ENCODE measurements at regions not wholly inside any gene's neighbourhood (a gene's known extent, or its start where the extent isn't known, plus 50 kb on each side); places are given as distances from the start of the nearest gene placed in this dataset.

GRCh38 chr11:19365743-19366410, 125.1 kb upstream of the E2F8 start:
- H3K4me3 Mint-ChIP-seq = no peak overlapping the region
- peaks cover 9% of the 10 kb centered on the region for H3K27me3 Mint-ChIP-seq
- H3K9me3 Mint-ChIP-seq = no peaks in the 10 kb centered on the region
- no peaks in the 10 kb centered on the region for H3K36me3 Mint-ChIP-seq (ENCODE audit: low read depth)
- H3K27ac Mint-ChIP-seq = no peak overlapping the region
- ATAC-seq = no peak
- DNase-seq = no peak
- H3K4me1 Mint-ChIP-seq = no peaks in the 10 kb centered on the region

GRCh38 chr11:19359221-19360000, 118.7 kb upstream of the E2F8 start:
- peaks cover 15% of the 10 kb centered on the region for H3K27me3 Mint-ChIP-seq
- H3K9me3 Mint-ChIP-seq = no peaks in the 10 kb centered on the region
- DNase-seq = no peak
- no peak overlapping the region for H3K4me3 Mint-ChIP-seq
- no peaks in the 10 kb centered on the region for H3K4me1 Mint-ChIP-seq
- no peak overlapping the region for H3K27ac Mint-ChIP-seq
- ATAC-seq = no peak
- no peaks in the 10 kb centered on the region for H3K36me3 Mint-ChIP-seq (ENCODE audit: low read depth)

- DNase-seq (no peak), ATAC-seq (no peak)
- Mint-ChIP-seq H3K4me3 (no peak overlapping the region), H3K4me1 (no peaks in the 10 kb centered on the region), H3K36me3 (ENCODE audit: low read depth) (no peaks in the 10 kb centered on the region), H3K9me3 (no peaks in the 10 kb centered on the region), H3K27me3 (peaks cover 14% of the 10 kb centered on the region), H3K27ac (no peak overlapping the region)
These were observed 117.2 kb upstream of the E2F8 start for GRCh38 chr11:19357943-19358342.

- Mint-ChIP-seq H3K9me3 (no peaks in the 10 kb centered on the region), H3K36me3 (ENCODE audit: low read depth) (no peaks in the 10 kb centered on the region), H3K27me3 (peaks cover 24% of the 10 kb centered on the region), H3K4me1 (no peaks in the 10 kb centered on the region), H3K4me3 (no peak overlapping the region), H3K27ac (no peak overlapping the region)
- DNase-seq (no peak), ATAC-seq (no peak)
These were observed 114.9 kb upstream of the E2F8 start for GRCh38 chr11:19355601-19356000.

GRCh38 chr11:19353287-19353850, 112.6 kb upstream of the E2F8 start:
- no peak overlapping the region for H3K4me3 Mint-ChIP-seq
- no peaks in the 10 kb centered on the region for H3K36me3 Mint-ChIP-seq (ENCODE audit: low read depth)
- DNase-seq (no peak), ATAC-seq (no peak)
- H3K4me1 Mint-ChIP-seq = no peaks in the 10 kb centered on the region
- peaks cover 39% of the 10 kb centered on the region for H3K27me3 Mint-ChIP-seq
- H3K9me3 Mint-ChIP-seq = no peaks in the 10 kb centered on the region
- no peak overlapping the region for H3K27ac Mint-ChIP-seq

GRCh38 chr11:19352771-19353160, 112.0 kb upstream of the E2F8 start:
- no peaks in the 10 kb centered on the region for H3K9me3 Mint-ChIP-seq
- H3K27me3 Mint-ChIP-seq = peaks cover 42% of the 10 kb centered on the region
- DNase-seq (no peak), ATAC-seq (no peak)
- H3K27ac Mint-ChIP-seq = no peak overlapping the region
- no peaks in the 10 kb centered on the region for H3K36me3 Mint-ChIP-seq (ENCODE audit: low read depth)
- no peaks in the 10 kb centered on the region for H3K4me1 Mint-ChIP-seq
- no peak overlapping the region for H3K4me3 Mint-ChIP-seq

GRCh38 chr11:19352072-19352770, 111.5 kb upstream of the E2F8 start:
- H3K27me3 Mint-ChIP-seq = peaks cover 47% of the 10 kb centered on the region
- DNase-seq (no peak), ATAC-seq (no peak)
- H3K27ac Mint-ChIP-seq = no peak overlapping the region
- H3K36me3 Mint-ChIP-seq (ENCODE audit: low read depth) = no peaks in the 10 kb centered on the region
- H3K4me3 Mint-ChIP-seq = no peak overlapping the region
- no peaks in the 10 kb centered on the region for H3K4me1 Mint-ChIP-seq
- H3K9me3 Mint-ChIP-seq = no peaks in the 10 kb centered on the region

- H3K9me3 Mint-ChIP-seq = no peaks in the 10 kb centered on the region
- no peak for DNase-seq
- H3K27me3 Mint-ChIP-seq = peaks cover 55% of the 10 kb centered on the region
- no peak overlapping the region for H3K27ac Mint-ChIP-seq
- no peak overlapping the region for H3K4me3 Mint-ChIP-seq
- no peak for ATAC-seq
- H3K4me1 Mint-ChIP-seq = no peaks in the 10 kb centered on the region
- no peaks in the 10 kb centered on the region for H3K36me3 Mint-ChIP-seq (ENCODE audit: low read depth)
These were observed 110.7 kb upstream of the E2F8 start for GRCh38 chr11:19351426-19351825.

- H3K4me1 Mint-ChIP-seq = peaks cover 5% of the 10 kb centered on the region
- DNase-seq (no peak), ATAC-seq (no peak)
- no peaks in the 10 kb centered on the region for H3K36me3 Mint-ChIP-seq (ENCODE audit: low read depth)
- no peaks in the 10 kb centered on the region for H3K9me3 Mint-ChIP-seq
- H3K27me3 Mint-ChIP-seq = peaks cover 55% of the 10 kb centered on the region
- no peak overlapping the region for H3K4me3 Mint-ChIP-seq
- no peak overlapping the region for H3K27ac Mint-ChIP-seq
These were observed 109.4 kb upstream of the E2F8 start for GRCh38 chr11:19350160-19350559.

- Mint-ChIP-seq H3K9me3 (no peaks in the 10 kb centered on the region), H3K4me1 (peaks cover 5% of the 10 kb centered on the region), H3K27me3 (peaks cover 60% of the 10 kb centered on the region), H3K4me3 (no peak overlapping the region), H3K27ac (no peak overlapping the region), H3K36me3 (ENCODE audit: low read depth) (no peaks in the 10 kb centered on the region)
- no peak for ATAC-seq
- DNase-seq = no peak
These were observed 108.7 kb upstream of the E2F8 start for GRCh38 chr11:19349340-19350025.

- DNase-seq (no peak), ATAC-seq (no peak)
- H3K4me3 Mint-ChIP-seq = no peak overlapping the region
- H3K27ac Mint-ChIP-seq = no peak overlapping the region
- H3K36me3 Mint-ChIP-seq (ENCODE audit: low read depth) = no peaks in the 10 kb centered on the region
- no peaks in the 10 kb centered on the region for H3K9me3 Mint-ChIP-seq
- H3K27me3 Mint-ChIP-seq = peaks cover 73% of the 10 kb centered on the region
- peaks cover 5% of the 10 kb centered on the region for H3K4me1 Mint-ChIP-seq
These were observed 107.2 kb upstream of the E2F8 start for GRCh38 chr11:19347911-19348310.

- H3K27me3 Mint-ChIP-seq = peaks cover 68% of the 10 kb centered on the region
- peak; percentile 22 for ATAC-seq
- no peaks in the 10 kb centered on the region for H3K9me3 Mint-ChIP-seq
- H3K4me3 Mint-ChIP-seq = no peak overlapping the region
- H3K36me3 Mint-ChIP-seq (ENCODE audit: low read depth) = no peaks in the 10 kb centered on the region
- peaks cover 5% of the 10 kb centered on the region for H3K4me1 Mint-ChIP-seq
- no peak for DNase-seq
- no peak overlapping the region for H3K27ac Mint-ChIP-seq
These were observed 105.3 kb upstream of the E2F8 start for GRCh38 chr11:19345848-19346681.

- Mint-ChIP-seq H3K4me3 (no peak overlapping the region), H3K36me3 (ENCODE audit: low read depth) (no peaks in the 10 kb centered on the region), H3K27ac (no peak overlapping the region), H3K4me1 (peaks cover 5% of the 10 kb centered on the region), H3K9me3 (no peaks in the 10 kb centered on the region), H3K27me3 (peaks cover 68% of the 10 kb centered on the region)
- DNase-seq (no peak), ATAC-seq (peak; percentile 34)
These were observed 104.7 kb upstream of the E2F8 start for GRCh38 chr11:19345519-19345847.
